Fibroblast of skin of abdomen (primary cell): ENCODE measurements at regions not wholly inside any gene's neighbourhood (a gene's known extent, or its start where the extent isn't known, plus 50 kb on each side); places are given as distances from the start of the nearest gene placed in this dataset.

Experiments
- DNase-seq: peaks from one replicate; pipeline ENCODE4 v3.0.0-alpha.2; 2013

- DNase-seq: no peak
These were observed 732.4 kb downstream of the FAT4 start for GRCh38 chr4:126047114-126047513.

GRCh38 chr4:126051689-126052424 is 737.1 kb downstream of the FAT4 start:
- DNase-seq: peak; percentile 89

DNA sequence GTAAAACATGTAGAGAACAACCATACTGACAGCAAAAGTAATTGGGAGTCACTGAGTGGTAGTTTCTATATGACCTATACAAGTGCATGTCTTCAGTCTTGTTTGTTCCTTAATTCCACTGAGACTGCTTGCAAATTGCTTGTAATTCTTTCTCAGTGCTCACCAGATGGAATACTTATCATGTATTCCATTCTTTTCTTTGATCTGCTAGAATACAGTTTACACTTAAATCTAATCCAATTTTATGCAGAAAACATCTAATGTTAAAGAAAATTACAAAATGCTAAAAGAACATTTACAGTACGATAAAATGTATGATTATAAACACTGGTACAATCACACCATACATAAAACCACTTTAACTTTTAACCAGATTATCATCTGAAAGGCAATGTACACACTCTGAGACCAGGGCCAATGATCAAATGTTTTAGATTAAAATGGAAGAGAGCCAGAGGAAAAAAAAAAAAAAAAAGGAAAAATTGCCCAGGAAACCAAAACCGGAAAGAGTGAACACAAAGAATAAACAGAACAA is 741.4 kb downstream of the FAT4 start:
- no peak for DNase-seq

DNA sequence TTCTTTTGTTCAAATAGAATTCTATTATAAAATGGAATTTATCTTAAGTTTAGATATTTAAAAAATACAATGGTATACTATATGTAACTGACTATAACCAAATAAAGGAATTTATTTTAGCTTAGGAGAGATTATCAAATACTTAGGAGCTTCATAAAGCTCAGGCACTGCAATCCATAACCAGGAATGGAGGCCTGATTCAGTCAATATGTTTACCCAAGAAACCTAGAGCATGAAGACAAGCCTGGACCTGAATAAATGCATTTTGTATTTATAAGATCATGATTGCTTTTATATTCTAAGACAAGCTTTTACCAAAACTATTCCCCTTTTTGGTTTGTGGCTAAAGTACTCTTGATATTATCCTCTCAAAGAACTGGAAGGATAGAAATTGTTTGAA is 742.6 kb downstream of the FAT4 start:
- DNase-seq: no peak

GRCh38 chr4:126058596-126058995 is 743.8 kb downstream of the FAT4 start:
- no peak for DNase-seq

DNA sequence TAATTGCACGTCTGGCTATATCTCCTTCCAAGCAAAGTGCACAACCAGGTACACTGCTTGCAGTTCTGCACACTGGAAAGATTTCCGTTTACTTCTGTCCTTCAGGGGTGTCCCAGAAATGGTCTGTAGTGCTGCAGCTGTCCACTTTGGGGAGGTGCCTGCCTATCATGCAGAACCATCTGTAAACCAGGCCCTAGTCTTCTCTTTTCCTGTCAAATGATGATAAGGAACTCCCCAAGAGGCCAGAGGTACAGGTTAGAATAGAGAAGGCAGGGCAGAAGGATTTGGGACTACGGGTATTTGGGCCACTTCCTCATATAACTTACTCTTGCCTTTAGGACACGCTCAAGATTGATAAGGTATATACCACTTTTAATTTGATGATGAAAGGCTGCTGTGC is 746.9 kb downstream of the FAT4 start:
- DNase-seq: no peak

- no peak for DNase-seq
These were observed 750.3 kb downstream of the FAT4 start for GRCh38 chr4:126065016-126065415.

DNA sequence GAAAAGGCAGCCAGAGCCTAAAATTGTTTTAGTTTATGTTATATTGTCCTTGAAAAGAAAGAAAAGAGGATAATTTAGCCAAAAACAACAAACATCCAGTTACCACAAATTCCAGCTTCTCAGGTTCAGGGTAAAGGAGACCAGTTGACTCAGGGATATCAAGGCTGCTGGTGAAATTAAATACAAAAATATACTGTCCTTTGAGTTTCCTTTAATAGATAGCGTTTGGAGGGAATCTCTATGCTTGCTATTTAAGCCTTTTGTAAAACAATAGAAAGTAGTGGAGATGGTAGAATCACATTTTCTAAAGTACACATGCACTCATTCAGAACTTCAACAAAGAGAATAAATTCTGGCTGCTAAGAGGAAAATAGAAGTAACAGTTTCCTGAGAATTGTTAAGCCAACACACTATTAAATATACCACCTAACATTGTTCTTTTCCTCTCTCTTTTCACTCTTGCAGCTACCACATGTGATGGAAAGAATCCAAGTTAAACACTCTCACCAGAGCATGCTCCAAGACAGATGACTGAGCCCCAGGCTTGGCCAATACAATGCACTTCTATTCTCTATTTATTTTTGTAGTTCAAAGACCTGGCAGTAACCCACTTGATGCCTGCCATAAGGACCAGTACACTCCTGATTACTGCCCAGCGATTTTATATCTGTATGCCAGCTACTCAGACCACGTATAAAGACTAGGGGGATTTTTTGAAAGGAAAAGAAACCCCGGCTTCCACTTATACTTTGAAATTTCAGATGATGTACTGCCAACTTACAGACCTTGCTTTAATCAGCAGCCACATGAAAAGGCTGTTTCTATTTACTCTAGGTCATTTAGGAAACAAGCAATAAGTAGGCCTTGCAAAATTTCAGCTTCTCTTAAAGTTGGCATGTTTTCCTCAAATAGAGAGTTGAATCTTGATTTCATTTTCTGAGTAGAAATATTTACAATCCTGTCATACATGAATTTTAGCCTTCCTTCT is 756.9 kb downstream of the FAT4 start:
- peak; percentile 81 for DNase-seq

GRCh38 chr4:126081336-126081735 is 766.6 kb downstream of the FAT4 start:
- DNase-seq: no peak

GRCh38 chr4:126086041-126086440 is 771.3 kb downstream of the FAT4 start:
- no peak for DNase-seq

DNA sequence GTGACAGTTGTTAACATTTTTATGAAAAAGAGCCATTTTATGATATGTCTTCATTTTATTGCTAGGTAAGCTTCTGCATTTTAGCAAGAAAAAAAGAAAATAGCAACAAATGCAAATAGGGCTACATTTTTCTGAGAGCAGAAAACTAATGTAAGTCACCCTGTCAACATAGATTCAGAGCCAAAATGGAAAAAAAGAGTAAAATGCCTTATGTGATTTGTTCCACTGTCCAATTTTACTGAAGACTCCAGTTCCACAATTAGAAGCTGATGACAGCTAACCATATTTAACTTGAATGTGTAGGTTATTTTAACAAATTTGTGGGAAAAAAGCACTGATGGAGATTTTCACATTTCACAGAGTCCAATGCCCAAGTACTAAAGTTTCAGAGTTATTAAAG is 772.3 kb downstream of the FAT4 start:
- DNase-seq: no peak

DNA sequence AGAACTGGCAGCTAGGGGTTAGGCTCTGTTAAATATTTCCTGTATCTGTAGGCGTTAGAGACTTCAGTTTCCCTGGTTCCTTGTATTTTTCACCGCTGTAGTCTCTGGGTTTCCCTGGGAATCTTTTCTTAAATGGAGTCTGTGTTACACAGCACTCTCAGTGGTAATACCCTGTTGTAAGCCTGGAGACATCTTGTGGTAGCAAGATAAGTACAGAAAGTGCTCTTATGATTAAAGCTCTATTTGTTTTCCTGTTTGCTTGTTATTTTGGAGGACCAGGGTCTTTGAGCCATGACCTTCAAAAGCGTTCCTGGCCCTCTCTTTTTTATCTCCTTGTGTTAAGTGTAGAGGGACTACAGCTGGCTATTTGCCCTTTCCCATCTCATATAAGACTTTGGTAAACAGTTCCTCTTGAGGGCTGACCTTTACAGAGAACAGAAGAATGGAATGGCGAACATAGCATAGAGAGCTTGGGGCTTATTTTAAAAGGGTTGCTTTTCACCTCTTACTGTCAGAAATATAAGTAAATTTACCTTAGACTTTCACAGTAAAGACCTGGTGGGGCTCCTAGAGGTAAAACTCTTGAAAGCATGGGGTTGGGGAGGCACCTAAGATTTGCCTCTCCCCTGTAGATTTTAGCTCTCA is 782.5 kb downstream of the FAT4 start:
- no peak for DNase-seq

GRCh38 chr4:126106658-126107057 is 791.9 kb downstream of the FAT4 start:
- DNase-seq: no peak

DNA sequence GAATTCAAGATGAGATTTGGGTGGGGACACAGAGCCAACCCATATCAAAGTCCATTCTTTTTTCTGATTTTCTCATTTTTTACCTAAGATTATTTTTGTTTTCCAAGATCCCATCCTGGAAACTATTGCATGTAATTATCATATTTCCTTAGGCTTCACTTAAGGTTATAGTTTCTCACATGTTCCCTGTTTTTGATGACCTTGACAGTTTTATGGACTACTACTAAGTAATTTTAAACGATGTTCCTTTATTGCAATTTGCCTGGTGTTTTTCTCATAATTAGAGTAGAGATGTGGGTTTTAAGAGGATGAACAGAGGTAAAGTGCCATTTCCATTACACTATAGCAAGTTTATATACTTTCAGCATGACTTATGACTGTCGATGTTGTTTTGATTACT is 795.1 kb downstream of the FAT4 start:
- DNase-seq: no peak

DNA sequence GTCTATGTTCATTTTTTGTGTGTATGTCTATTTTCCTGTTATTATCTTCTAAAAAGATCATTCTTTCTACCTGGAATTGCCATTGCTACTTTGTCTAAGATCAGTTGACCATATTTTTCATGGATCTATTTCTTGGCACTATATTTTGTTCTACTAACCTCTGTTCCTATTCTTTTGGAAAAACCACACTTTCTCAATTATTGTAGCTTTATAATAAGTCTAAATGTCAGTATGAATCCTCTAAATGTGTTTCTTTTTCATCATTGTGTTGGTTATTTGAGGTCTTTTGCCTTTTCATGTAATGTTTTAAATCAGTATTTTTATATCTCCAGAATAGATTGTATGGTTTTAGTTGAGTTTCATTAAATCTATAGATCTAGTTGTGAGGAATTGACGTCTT is 798.3 kb downstream of the FAT4 start:
- no peak for DNase-seq

DNA sequence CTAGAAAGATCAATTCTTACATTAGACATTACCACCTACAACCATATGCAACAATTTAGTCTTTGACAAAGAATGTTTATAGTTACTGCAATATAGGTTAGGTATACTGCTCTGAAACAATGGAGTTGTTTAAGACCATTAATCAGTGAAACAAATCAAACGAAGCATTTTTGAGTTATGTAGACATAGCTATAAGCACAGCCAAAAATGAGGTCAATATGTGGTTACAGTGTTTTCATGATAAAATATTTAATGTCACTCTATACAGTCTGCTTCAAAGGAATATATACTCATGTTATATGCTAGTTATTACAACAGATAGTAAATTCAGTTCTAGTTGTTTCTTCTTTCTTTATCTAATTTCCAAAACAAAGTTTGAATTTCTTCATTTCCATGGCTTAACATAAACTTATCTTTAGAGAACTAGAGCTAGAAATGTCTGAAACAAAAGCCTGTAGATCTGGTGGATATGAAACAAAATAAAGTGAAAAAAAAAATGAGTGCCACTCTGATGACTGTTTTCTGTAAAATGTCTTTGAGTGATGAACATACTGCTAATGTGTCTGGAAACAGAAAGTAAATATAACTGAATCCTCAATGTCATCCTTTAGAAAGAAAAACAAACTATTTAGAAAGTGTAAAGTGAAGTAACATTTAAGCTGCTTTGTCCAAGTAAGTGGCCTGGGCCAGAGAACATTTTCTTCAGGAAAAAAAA is 809.0 kb downstream of the FAT4 start:
- DNase-seq: peak; percentile 50

DNA sequence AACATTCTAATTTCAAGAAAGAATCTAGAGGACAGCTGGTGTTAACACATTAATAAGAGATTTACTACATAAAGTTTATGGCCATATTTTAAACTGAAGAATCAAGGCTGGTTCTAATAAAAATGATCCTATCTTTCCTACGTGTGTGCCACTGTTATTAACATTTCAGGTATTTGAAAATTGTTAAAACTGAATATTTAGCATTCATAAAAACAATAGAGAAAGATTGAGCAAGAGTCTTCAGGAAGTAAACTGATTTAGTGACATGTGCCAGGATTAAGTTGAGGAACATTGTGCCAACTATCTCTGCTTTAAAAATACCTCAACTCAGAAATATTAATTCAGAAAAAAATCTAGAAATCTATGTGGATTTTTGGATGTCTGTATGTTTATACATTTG is 810.1 kb downstream of the FAT4 start:
- peak; percentile 16 for DNase-seq

GRCh38 chr4:126130215-126130614 is 815.5 kb downstream of the FAT4 start:
- peak; percentile 17 for DNase-seq

DNA sequence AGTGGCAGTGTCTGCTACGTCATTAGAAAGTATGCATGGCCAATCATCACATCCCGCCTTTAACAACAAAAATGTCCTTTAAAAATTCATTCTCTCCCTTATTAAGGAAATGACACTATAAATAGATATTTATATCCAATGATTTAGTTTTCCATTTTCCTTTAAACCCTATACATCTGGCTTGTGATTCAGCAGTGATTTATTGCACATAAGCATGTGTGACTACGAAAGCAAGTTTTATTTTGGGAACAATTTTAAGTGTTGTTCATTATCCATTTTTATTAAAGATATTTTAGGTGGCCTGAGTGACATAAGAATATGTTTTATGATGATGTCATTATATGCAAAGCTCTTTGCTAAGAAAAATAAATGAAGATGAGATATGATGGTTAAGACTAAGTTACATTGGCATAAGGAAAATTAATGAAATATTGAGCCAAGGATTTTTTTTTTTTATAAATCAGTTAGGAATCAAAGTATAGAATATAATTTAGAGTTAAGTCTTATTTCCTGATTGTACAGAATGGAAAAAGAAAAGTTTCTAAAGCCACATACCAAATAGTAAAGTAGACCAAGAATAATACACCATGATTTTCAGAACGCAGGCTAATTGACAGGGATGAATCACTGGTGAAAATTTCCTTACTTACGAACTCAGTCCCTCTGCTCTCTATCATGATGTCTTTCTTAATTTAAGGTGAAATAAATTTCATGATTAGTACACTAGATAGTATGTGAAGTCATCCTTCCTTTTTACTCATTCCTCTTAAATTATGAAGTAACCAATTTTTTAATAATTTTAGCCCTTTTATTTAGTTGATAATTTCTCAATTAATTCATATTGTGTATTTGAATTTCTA is 822.4 kb downstream of the FAT4 start:
- peak; percentile 70 for DNase-seq

DNA sequence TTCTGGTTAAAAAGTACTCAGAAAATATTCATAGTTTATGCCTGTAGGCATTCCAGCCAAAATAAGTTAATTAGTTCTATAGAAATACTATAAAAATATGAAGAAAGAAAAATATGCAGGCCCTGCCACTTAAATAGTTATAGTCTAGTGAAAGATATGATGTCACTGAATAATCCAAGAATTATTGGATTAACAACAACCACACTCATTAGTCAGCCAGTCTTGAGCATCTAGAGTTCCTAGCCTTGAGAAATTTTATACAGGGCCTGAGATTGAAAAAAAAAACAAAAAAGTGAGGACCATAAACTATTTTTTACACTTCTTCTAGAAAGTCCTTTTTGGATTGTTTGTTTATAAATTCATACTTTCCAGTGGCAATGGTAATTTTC is 823.0 kb downstream of the FAT4 start:
- DNase-seq: peak; percentile 69

DNA sequence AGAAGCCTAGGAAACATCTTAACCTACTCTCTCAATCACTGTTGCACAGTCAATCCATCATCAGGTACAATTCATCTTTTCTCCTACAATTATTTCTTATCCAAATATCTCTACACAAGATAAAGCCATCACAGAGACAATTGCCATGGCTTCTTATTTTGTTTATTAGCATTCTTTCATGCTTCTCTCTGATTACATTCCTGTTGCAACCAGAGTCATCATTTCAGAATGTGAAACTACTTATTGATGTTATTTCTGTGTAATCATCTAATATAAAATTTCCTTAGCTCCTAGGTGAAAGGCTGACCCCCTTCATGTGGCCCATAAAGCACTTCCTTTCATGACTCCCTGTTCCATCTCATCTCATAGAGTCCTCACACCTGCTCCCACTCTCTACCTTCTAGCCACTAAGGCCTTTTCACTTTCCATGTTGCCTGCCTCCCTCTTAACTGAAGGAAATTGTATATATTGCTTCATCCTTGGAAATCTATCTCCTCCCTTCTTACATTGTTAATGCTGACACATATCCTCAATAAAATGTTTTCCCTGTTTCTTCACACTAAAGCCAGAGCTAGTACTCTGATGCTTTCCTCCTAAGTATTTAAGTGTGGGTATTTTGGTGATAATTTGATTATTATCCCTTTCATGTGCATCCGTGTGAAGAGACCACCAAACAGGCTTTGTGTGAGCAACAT is 829.9 kb downstream of the FAT4 start:
- peak; percentile 26 for DNase-seq
